Esophagus muscularis mucosa (tissue), 4 donors: ENCODE measurements at regions not wholly inside any gene's neighbourhood (a gene's known extent, or its start where the extent isn't known, plus 50 kb on each side); places are given as distances from the start of the nearest gene placed in this dataset.
A peak's percentile ranks its signal among the peaks of the same experiment; 100 is the strongest.

ENCODE experiments used
- DNase-seq: peaks from one replicate; pipeline ENCODE4 v3.0.0-alpha.2; 2017; ENCODE audit errors: extremely low spot score
- H3K27ac ChIP-seq, 4 donors: fragments of 200-600 bp; sonication (generic); replicated peaks in 1 of 4; 1 replicate in 3 of 4; 2 replicates in 1 of 4; pipeline ENCODE4 v1.5.1; 2016 to 2019; ENCODE audit warnings: mild to moderate bottlenecking in 1 of 4
- H3K27me3 ChIP-seq, 4 donors: fragments of 200-600 bp; sonication (generic); one replicate each; pipeline versions ENCODE4 v1.5.1 to v1.6.0; 2016 to 2019
- H3K36me3 ChIP-seq, 4 donors: fragments of 200-600 bp; sonication (generic); one replicate each; pipeline ENCODE4 v1.5.1; 2016 to 2019
- H3K4me1 ChIP-seq, 4 donors: fragments of 200-600 bp; sonication (generic); one replicate each; pipeline ENCODE4 v1.5.1; 2016 to 2019
- H3K4me3 ChIP-seq, 4 donors: fragments of 200-600 bp; sonication (generic); 1 replicate in 2 of 4; 2 replicates in 2 of 4; pipeline ENCODE4 v1.5.1; 2016 to 2019; ENCODE audit warnings: mild to moderate bottlenecking in 4 of 4, moderate library complexity in 1 of 4
- H3K9me3 ChIP-seq, 4 donors: fragments of 200-600 bp; sonication (generic); 1 replicate in 3 of 4; 2 replicates in 1 of 4; pipeline ENCODE4 v1.5.1; 2016 to 2019
- EP300 ChIP-seq: sonication (generic); formaldehyde crosslinking; IDR thresholded peaks from one replicate; pipeline ENCODE4 v1.6.1; 2017; ENCODE audit warnings: antibody characterized with exemption
- POLR2A ChIP-seq: fragments of 450-650 bp; IDR thresholded peaks from one replicate; pipeline ENCODE4 v1.6.1; 2017; ENCODE audit warnings: antibody characterized with exemption, moderate library complexity, mild to moderate bottlenecking, low read depth
- POLR2AphosphoS5 ChIP-seq, 2 donors: sonication (generic); formaldehyde crosslinking; IDR thresholded peaks; one replicate each; pipeline ENCODE4 v1.6.1; 2017; ENCODE audit warnings: antibody characterized with exemption in 2 of 2
- WGBS: methylation state at CpG from one replicate; pipeline ENCODE4 v1.1.5; 2018; 5-methylcytosine and 5-hydroxymethylcytosine counted together
- intact Hi-C: fragments of 100-400 bp; cut with DNase I; formaldehyde crosslinking; loops from one replicate; pipeline ENCODE4 v1.15.1; 2023
- TF ChIP-seq, protein P1 (sequence below), 3 experiments: fragments of 200-600 bp in 2 of 3; fragments of 450-650 bp in 1 of 3; sonication (generic) in 2 of 3; IDR thresholded peaks; one replicate each; pipeline ENCODE4 v1.5.1; 2017 to 2019; ENCODE audit warnings: antibody characterized with exemption in 3 of 3, mild to moderate bottlenecking in 2 of 3, moderate library complexity in 1 of 3

DNA sequence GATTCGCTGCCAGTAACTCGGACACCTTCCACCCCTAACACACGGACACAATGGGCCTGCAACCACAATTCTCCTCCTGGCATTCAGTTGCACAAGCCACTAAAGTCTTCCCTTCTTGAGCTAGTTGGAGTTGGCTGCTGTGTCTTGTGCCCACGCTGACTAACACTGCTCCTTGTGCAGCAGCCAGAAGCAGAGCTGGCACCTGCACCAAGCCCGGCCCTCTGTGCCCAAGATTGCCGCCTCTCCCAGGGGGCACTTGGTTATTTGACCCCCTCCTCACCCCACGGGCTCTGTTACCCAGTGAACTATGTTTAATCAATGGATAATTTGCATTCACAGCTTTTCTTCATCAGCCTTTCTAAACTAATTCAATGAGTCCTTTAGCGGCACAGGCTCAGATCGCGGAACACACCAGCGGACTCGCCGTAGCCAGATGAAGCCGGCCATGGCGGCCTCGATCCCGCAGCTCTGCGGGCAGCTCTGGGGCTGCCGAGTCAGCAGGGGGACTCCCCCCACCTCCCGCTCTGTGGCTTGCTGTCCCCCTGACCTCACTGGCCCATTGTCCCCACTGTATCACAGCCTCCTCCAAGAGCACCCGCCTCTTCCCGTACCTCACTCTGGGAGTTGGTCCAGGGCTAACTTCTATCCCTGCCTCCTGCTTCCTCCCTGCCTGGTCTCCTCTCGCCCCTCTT lies 94.8 kb upstream of the AFDN start:
- intact Hi-C loops: no loop called here

DNA sequence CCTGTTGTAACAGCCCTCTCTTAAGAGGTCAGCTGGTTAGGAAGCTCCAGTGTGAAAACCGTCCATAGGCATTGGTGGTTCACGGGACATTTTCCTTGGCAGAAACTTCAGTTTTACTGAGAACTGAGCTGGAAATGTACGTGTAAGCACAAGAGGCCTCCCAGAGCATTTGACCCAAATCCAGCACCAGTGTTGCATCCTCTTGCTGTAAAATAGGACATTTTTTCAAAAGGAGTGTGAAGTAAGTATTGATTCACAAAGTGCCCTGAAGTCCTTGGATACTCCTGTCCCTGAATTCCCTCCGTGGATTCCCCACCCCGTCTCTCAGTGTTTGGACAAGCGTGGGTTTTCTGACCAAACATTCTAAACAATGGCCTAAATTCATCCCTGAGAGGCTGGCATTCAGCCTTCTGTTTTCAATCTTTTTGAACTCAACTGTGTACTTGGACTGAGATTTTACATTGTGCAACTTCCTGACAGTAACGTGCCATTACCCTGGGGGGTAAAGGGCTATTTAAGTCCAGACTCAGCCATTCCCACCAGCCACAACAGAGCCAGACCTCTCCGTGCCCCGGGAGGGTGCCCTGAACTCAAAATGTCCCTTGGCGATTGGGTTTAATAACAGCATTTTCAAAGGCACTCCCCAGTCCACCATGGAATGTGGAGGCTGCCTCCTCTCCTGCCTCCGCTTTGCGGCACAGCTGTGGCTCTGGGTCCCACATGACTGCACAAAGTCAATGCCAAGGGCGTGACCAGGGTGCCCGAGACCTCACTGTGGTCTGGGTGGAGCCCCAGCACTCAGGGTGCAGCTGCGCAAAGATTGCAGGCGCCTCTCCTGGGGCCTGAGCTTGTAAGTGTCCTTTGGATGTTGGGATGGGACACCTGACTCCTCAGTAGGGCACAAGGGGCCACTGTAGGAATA lies 92.7 kb upstream of the AFDN start:
- Histone ChIP-seq H3K4me1 (peaks cover 8 to 19% (median 16%) of the 10 kb centered on the region in 4 donors), H3K36me3 (no peaks in the 10 kb centered on the region), H3K4me3 (no peak overlapping the region), H3K9me3 (no peaks in the 10 kb centered on the region), H3K27me3 (peaks cover 0 to 5% (median 0%) of the 10 kb centered on the region in 4 donors), H3K27ac (peak overlapping the region in 3 of 4 donors; percentile 23 to 51 (median 46))
- TF ChIP-seq, protein P1, sequence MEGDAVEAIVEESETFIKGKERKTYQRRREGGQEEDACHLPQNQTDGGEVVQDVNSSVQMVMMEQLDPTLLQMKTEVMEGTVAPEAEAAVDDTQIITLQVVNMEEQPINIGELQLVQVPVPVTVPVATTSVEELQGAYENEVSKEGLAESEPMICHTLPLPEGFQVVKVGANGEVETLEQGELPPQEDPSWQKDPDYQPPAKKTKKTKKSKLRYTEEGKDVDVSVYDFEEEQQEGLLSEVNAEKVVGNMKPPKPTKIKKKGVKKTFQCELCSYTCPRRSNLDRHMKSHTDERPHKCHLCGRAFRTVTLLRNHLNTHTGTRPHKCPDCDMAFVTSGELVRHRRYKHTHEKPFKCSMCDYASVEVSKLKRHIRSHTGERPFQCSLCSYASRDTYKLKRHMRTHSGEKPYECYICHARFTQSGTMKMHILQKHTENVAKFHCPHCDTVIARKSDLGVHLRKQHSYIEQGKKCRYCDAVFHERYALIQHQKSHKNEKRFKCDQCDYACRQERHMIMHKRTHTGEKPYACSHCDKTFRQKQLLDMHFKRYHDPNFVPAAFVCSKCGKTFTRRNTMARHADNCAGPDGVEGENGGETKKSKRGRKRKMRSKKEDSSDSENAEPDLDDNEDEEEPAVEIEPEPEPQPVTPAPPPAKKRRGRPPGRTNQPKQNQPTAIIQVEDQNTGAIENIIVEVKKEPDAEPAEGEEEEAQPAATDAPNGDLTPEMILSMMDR (IDR thresholded peaks at IDR 0.05): no peak
- no peak for TF ChIP-seq EP300
- peak in 1 of 2 donors; percentile 38 for TF ChIP-seq POLR2AphosphoS5 (IDR thresholded peaks at IDR 0.05)
- intact Hi-C loops: no loop called here
- DNase-seq: no peak
- 7% methylated on average over 9 of the region's 16 CpGs for WGBS

More for the DNA sequence above, 94.8 kb upstream of the AFDN start:
- WGBS: 96% methylated on average over 23 of the region's 23 CpGs
- no peak overlapping the region for H3K4me3 ChIP-seq
- peaks cover 8 to 19% (median 16%) of the 10 kb centered on the region in 4 donors for H3K4me1 ChIP-seq
- no peaks in the 10 kb centered on the region for H3K9me3 ChIP-seq
- no peaks in the 10 kb centered on the region for H3K36me3 ChIP-seq
- DNase-seq: no peak
- no peak overlapping the region for H3K27ac ChIP-seq
- H3K27me3 ChIP-seq: no peaks in the 10 kb centered on the region
- TF ChIP-seq EP300: no peak
- TF ChIP-seq, protein P1 (IDR thresholded peaks at IDR 0.05): no peak
- no peak for TF ChIP-seq POLR2AphosphoS5 (IDR thresholded peaks at IDR 0.05)
- TF ChIP-seq POLR2A: no peak

GRCh38 chr6:167734662-167735083 lies 92.0 kb upstream of the AFDN start:
- Histone ChIP-seq H3K4me3 (no peak overlapping the region), H3K27me3 (peaks cover 0 to 5% (median 0%) of the 10 kb centered on the region in 4 donors), H3K4me1 (peaks cover 8 to 19% (median 16%) of the 10 kb centered on the region in 4 donors), H3K27ac (peak overlapping the region in 1 of 4 donors; percentile 51), H3K36me3 (no peaks in the 10 kb centered on the region), H3K9me3 (no peaks in the 10 kb centered on the region)
- DNase-seq: no peak
- TF ChIP-seq POLR2AphosphoS5 (IDR thresholded peaks at IDR 0.05): no peak
- TF ChIP-seq EP300: no peak
- TF ChIP-seq, protein P1 (IDR thresholded peaks at IDR 0.05): no peak
- no peak for TF ChIP-seq POLR2A
- 89% methylated on average over 4 of the region's 6 CpGs for WGBS
- intact Hi-C loops: no loop called here

DNA sequence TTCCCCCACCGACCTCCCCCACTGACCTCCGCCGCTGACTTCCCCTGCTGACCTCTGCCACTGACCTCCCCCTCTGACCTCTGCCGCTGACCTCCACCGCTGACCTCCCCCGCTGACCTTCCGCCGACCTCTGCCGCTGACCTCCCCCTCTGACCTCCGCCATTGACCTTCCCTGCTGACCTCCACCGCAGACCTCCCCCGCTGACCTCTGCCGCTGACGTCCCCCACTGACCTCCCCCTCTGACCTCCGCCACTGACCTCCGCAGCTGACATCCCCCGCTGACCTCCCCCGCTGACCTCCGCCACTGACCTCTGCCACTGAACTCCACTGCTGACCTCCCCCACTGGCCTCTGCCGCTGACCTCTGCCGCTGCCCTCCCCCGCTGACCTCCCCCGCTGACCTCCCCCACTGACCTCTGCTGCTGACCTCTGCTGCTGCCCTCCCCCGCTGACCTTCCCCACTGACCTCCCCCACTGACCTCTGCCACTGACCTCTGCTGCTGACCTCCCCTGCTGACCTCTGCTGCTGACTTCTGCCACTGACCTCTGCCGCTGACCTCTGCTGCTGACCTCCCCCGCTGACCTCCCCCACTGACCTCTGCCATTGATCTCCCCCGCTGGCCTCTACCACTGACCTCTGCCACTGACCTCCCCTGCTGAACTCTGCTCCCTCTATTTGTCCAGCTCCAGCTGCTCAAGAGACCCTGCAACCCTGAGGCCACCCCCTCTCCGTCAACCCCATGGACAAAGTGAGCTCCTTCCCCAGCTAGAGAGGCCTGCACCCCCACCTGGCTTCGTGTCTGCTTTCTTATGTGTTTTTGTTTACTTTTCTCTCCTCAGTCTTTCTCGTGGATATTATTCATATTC lies 91.4 kb upstream of the AFDN start:
- H3K36me3 ChIP-seq: no peaks in the 10 kb centered on the region
- 80% methylated on average over 30 of the region's 30 CpGs for WGBS
- no peaks in the 10 kb centered on the region for H3K9me3 ChIP-seq
- intact Hi-C loops: no loop called here
- H3K4me1 ChIP-seq: peaks cover 8 to 19% (median 16%) of the 10 kb centered on the region in 4 donors
- no peak for TF ChIP-seq POLR2AphosphoS5 (IDR thresholded peaks at IDR 0.05)
- TF ChIP-seq EP300: no peak
- TF ChIP-seq, protein P1 (IDR thresholded peaks at IDR 0.05): no peak
- no peak for TF ChIP-seq POLR2A
- DNase-seq: no peak
- H3K27ac ChIP-seq: no peak overlapping the region
- no peak overlapping the region for H3K4me3 ChIP-seq
- peaks cover 0 to 5% (median 0%) of the 10 kb centered on the region in 4 donors for H3K27me3 ChIP-seq
